ENCODE measurements at regions not wholly inside any gene's neighbourhood (a gene's known extent, or its start where the extent isn't known, plus 50 kb on each side); places are given as distances from the start of the nearest gene placed in this dataset.
A peak's percentile ranks its signal among the peaks of the same experiment; 100 is the strongest.
"Not testable (repeated sequence)": the region's sequence is repeated elsewhere in the genome, so short reads cannot be mapped to it uniquely, and the experiment has no call there.

DNA sequence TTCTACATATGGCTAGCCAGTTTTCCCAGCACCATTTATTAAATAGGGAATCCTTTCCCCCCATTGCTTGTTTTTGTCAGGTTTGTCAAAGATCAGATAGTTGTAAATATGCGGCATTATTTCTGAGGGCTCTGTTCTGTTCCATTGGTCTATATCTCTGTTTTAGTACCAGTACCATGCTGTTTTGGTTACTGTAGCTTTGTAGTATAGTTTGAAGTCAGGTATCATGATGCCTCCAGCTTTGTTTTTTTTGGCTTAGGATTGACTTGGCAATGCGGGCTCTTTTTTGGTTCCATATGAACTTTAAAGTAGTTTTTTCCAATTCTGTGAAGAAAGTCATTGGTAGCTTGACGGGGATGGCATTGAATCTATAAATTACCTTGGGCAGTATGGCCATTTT, 60.0 kb upstream of the GPC3 start:
- not testable (repeated sequence) for H3K4me3 ChIP-seq (ENCODE audit: low read depth, low read length)

GRCh38 chrX:134067107-134067506, 81.7 kb upstream of the GPC3 start:
- H3K4me3 ChIP-seq (ENCODE audit: low read depth, low read length) = not testable (repeated sequence)

GRCh38 chrX:134071899-134072298, 86.5 kb upstream of the GPC3 start:
- not testable (repeated sequence) for H3K4me3 ChIP-seq (ENCODE audit: low read depth, low read length)

GRCh38 chrX:134073341-134073740, 87.9 kb upstream of the GPC3 start:
- H3K4me3 ChIP-seq (ENCODE audit: low read depth, low read length) = no peak overlapping the region

GRCh38 chrX:134074151-134074550, 88.8 kb upstream of the GPC3 start:
- no peak overlapping the region for H3K4me3 ChIP-seq (ENCODE audit: low read depth, low read length)

- no peak overlapping the region for H3K4me3 ChIP-seq (ENCODE audit: low read depth, low read length)
Measured at GRCh38 chrX:134075894-134076718, 90.7 kb upstream of the GPC3 start.

- H3K4me3 ChIP-seq (ENCODE audit: low read depth, low read length) = no peak overlapping the region
Measured at GRCh38 chrX:134095366-134095765, 110.0 kb upstream of the GPC3 start.

GRCh38 chrX:134101636-134102035, 116.2 kb upstream of the GPC3 start:
- no peak overlapping the region for H3K4me3 ChIP-seq (ENCODE audit: low read depth, low read length)

DNA sequence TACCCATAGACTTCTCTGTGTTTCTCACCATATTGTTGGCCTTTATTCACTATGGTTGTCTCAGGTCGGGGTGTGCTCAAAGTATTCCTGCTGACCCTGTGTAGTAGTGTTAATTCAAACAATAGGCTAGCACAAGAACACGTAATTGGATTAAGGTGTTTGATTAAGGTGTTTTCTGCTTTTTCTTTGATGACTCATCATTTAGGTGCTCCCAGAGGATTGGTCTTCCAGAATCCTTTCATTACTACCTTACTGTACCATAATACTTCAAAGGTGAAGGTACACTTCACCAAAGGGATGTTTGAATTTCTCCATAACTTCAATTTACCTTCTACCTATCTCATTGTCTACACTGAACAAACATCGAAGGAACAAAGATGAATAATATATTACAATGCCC, 121.7 kb upstream of the CCDC160 start:
- H3K4me3 ChIP-seq (ENCODE audit: low read depth, low read length) = no peak overlapping the region

DNA sequence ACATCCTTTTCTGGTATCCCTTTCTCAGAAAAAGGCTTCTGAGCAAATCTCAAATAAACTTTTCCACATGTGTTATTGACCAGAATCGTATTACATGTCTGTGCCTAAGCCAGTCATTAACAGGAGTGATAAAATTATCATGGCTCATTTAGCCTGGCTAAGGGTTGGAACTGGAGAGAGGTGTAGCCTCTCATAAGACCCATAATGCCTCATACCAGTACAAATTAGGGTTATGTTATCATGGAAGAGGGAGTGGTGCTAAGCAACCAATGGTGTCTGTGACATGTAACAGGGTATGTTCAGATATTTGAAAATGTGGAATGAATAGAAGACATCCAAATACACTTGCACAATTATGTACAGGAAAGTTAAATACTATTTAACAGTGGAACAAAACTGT, 99.6 kb upstream of the CCDC160 start:
- no peak overlapping the region for H3K4me3 ChIP-seq (ENCODE audit: low read depth, low read length)

GRCh38 chrX:134139090-134139489, 97.9 kb upstream of the CCDC160 start:
- H3K4me3 ChIP-seq (ENCODE audit: low read depth, low read length) = no peak overlapping the region

- H3K4me3 ChIP-seq (ENCODE audit: low read depth, low read length) = no peak overlapping the region
Measured at GRCh38 chrX:134144231-134144630, 92.8 kb upstream of the CCDC160 start.

DNA sequence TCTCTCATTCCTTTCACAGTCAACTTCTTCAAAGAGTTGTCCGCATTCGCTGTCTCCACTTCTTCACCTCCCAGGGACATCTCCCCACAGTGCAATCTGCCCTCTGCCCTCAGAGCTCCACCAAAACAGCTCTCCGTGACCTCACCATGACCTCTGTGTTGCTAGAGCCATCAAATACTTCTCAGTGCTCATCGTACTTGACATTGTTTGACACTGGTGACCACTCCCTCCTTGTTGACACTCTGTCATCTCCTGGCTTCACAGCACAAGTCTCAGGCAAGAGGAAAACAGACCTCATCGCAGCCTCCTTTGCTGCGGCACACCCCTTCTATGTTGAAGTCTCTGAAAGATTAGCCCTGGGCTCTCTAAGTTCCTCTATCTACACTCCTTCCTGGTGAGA, 90.5 kb upstream of the CCDC160 start:
- H3K4me3 ChIP-seq (ENCODE audit: low read depth, low read length) = no peak overlapping the region

GRCh38 chrX:134148172-134148692, 88.8 kb upstream of the CCDC160 start:
- no peak overlapping the region for H3K4me3 ChIP-seq (ENCODE audit: low read depth, low read length)

DNA sequence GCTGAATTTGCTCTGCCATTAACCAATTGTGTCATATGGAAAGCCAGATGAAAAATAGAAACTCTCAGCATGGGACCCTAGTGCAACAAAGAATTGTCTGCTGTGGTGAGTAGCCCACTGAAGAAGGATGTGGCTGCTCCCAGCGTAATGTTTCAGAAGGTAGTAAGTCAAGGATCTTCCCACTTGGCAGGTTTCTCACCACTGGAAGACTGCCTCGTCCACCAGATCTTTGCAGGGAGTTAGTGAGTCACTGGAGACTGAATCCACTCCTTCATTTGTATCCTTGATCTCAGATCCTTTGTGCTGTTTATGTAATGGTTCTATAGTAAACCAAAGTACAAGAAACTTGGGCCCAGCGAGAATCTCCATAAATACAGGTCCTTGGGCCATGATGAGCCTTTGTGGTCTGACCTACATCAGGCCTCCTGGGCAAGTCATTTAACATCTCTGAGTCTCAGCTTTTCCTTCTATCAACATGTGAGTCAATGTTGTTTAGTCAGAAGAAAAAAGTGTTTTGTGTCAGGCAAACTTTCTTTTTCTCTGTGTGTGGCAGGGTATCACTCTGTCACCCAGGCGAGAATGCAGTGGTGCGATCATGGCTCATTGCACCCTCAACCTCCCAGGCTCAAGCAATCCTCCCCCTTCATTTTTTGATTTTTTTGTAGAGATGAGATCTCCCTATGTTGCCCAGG, 78.0 kb upstream of the CCDC160 start:
- H3K4me3 ChIP-seq (ENCODE audit: low read depth, low read length) = no peak overlapping the region

- no peak overlapping the region for H3K4me3 ChIP-seq (ENCODE audit: low read depth, low read length)
Measured at GRCh38 chrX:134161162-134161561, 75.8 kb upstream of the CCDC160 start.

DNA sequence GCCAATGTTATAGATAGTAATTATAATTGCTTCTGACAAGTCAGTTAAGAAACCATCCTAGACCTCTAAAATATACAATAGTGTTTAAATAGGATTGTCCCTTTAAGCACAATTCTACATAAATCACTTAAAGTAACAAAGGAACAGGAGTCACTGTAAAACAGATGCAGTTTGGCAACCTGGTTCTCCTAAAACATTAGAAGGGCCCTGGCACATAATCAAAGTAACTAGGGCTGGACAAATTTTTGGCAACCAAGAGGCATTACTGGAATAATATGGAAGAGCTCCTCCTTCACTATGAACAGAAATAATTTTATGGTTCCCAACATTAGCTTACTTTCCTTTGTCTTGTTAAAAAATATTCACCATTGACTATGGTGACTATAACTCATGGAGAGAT, 75.0 kb upstream of the CCDC160 start:
- H3K4me3 ChIP-seq (ENCODE audit: low read depth, low read length) = no peak overlapping the region

GRCh38 chrX:134163836-134164235, 73.1 kb upstream of the CCDC160 start:
- H3K4me3 ChIP-seq (ENCODE audit: low read depth, low read length) = no peak overlapping the region

GRCh38 chrX:134167591-134168203, 69.3 kb upstream of the CCDC160 start:
- H3K4me3 ChIP-seq (ENCODE audit: low read depth, low read length) = no peak overlapping the region

DNA sequence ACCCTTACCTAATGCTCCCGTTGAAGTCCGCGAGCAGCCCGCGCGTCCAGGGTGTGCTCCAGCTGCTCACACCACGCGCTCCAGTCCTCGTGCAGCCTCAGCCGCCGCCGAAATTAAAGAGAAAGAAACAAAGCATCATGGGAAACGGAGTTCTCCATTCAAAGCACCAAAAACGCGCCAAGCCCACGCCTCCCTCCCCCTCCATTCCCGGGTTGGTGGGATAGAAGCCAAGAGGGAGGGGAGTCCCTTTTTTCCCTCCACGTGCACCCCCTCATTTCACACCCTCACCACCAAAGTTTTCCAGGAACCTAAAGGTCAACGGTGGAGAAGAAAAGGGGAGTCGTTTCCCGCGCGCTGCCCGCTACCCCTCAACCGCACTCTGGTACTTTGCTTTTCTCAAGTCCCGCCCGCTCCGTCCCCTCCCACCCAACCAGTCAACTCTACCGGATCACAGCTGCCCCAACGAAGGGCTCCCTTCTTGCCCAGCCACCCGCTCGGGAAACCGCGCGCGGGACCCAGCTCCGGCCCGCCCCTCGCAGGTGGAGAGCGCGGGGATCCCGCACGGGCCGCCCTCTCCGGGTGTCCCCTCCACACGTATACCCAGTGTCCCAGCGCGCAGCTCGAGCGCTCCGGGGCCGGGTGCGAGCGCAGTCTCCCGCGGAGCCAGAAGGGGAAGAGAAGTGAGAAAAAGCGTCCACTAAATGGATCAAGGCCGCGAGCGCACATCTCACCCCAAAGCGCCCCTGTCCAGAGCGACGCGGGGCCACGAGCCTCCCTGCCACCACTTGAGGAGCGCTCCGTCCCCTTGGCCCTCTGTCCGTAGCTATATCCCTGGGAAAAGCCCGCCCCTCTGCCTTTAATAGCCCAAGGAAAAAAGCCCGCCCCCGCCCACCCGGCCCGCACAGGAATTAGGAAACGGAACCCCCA, 65.1 kb upstream of the CCDC160 start:
- H3K4me3 ChIP-seq (ENCODE audit: low read depth, low read length) = peak overlapping the region; percentile 77

All from iPS-11a (cell line).